SK-N-SH (cell line): ENCODE measurements at regions not wholly inside any gene's neighbourhood (a gene's known extent, or its start where the extent isn't known, plus 50 kb on each side); places are given as distances from the start of the nearest gene placed in this dataset.

Source experiments
- CTCF ChIA-PET: fragments of 300-600, 350-600 bp; formaldehyde crosslinking; extraction: SDS; loops from one replicate; lab custom pipeline; 2021; lab: Yijun Ruan, JAX
- POLR2A ChIA-PET: fragments of 350-600 bp; sonication (Branson Sonifier 250); formaldehyde crosslinking; extraction: SDS; loops from one replicate; lab custom pipeline; 2020; ENCODE audit warnings: antibody characterized with exemption, inconsistent platforms; lab: Yijun Ruan, JAX
- DNase-seq: peaks from one replicate; pipeline ENCODE4 v3.0.0; 2012
- H2AFZ ChIP-seq: fragments of 200-600 bp; sonication (generic); 2 replicates; pipeline ENCODE4 v1.8.1; 2016; ENCODE audit warnings: antibody characterized with exemption, mild to moderate bottlenecking, low read depth
- H3F3A ChIP-seq: fragments of 200-600 bp; sonication (generic); replicated peaks from 2 replicates; pipeline ENCODE3; 2016; ENCODE audit warnings: antibody characterized with exemption, mild to moderate bottlenecking; ENCODE audit not compliant: insufficient read depth
- H3K27ac ChIP-seq, 2 experiments: fragments of 200-500 bp in 1 of 2; fragments of 200-600 bp in 1 of 2; sonication (Bioruptor generic) in 1 of 2; sonication (generic), shearing (Covaris generic) in 1 of 2; 2 replicates each; pipeline versions ENCODE4 v1.5.1 to v1.6.1; 2014 to 2016; ENCODE audit warnings: low read depth in 2 of 2, inconsistent platforms in 1 of 2, low read length in 1 of 2, mild to moderate bottlenecking in 1 of 2, mixed read lengths in 1 of 2
- H3K27me3 ChIP-seq: fragments of 200-600 bp; sonication (generic), shearing (Covaris generic); 2 replicates; pipeline ENCODE4 v1.6.1; 2016; ENCODE audit warnings: mixed run types; ENCODE audit not compliant: insufficient read depth
- H3K36me3 ChIP-seq, 2 experiments: fragments of 200-500 bp in 1 of 2; fragments of 200-600 bp in 1 of 2; sonication (Bioruptor generic) in 1 of 2; sonication (generic) in 1 of 2; replicated peaks in 1 of 2; 2 replicates each; pipeline versions ENCODE3 to v1.5.1; 2014 to 2016; ENCODE audit warnings: low read length in 1 of 2, mild to moderate bottlenecking in 1 of 2; ENCODE audit not compliant: insufficient read depth in 2 of 2, control insufficient read depth in 1 of 2
- H3K4me1 ChIP-seq, 2 experiments: fragments of 200-500 bp in 1 of 2; fragments of 200-600 bp in 1 of 2; sonication (Bioruptor generic) in 1 of 2; sonication (generic), shearing (Covaris generic) in 1 of 2; 2 replicates each; pipeline versions ENCODE4 v1.5.1 to v1.6.1; 2014 to 2016; ENCODE audit warnings: low read depth in 1 of 2, low read length in 1 of 2, mixed run types in 1 of 2; ENCODE audit not compliant: insufficient read depth in 2 of 2, control insufficient read depth in 1 of 2
- H3K4me2 ChIP-seq: fragments of 200-600 bp; sonication (generic), shearing (Covaris generic); 2 replicates; pipeline ENCODE4 v1.6.1; 2017; ENCODE audit warnings: mixed run types
- H3K4me3 ChIP-seq, 2 experiments: fragments of 200-500 bp in 1 of 2; fragments of 200-600 bp in 1 of 2; sonication (Bioruptor generic) in 1 of 2; sonication (generic), shearing (Covaris generic) in 1 of 2; 2 replicates each; pipeline versions ENCODE4 v1.5.1 to v1.8.1; 2014 to 2016; ENCODE audit warnings: low read depth in 2 of 2, inconsistent platforms in 1 of 2, low read length in 1 of 2, mild to moderate bottlenecking in 1 of 2, mixed read lengths in 1 of 2, moderate library complexity in 1 of 2
- H3K79me2 ChIP-seq: fragments of 200-600 bp; sonication (generic); 2 replicates; pipeline ENCODE4 v1.8.1; 2017; ENCODE audit warnings: mild to moderate bottlenecking; ENCODE audit not compliant: insufficient read depth
- H3K9ac ChIP-seq: fragments of 200-600 bp; sonication (generic); 2 replicates; pipeline ENCODE4 v1.6.1; 2017; ENCODE audit warnings: mixed run types
- H3K9me2 ChIP-seq: fragments of 200-600 bp; sonication (generic); 2 replicates; pipeline ENCODE4 v1.6.1; 2017; ENCODE audit warnings: mixed run types
- H3K9me3 ChIP-seq: fragments of 200-600 bp; sonication (generic); 2 replicates; pipeline ENCODE4 v1.6.1; 2017; ENCODE audit warnings: mixed run types, mild to moderate bottlenecking, moderate library complexity
- H4K20me1 ChIP-seq: fragments of 200-600 bp; sonication (generic); 2 replicates; pipeline ENCODE4 v1.6.1; 2017; ENCODE audit warnings: mild to moderate bottlenecking, mixed run types; ENCODE audit not compliant: insufficient read depth
- EZH2phosphoT487 ChIP-seq: fragments of 200-600 bp; sonication (generic); IDR thresholded peaks from 2 replicates; pipeline ENCODE4 v1.6.1; 2017; ENCODE audit warnings: low read depth, mixed run types, mild to moderate bottlenecking, antibody characterized with exemption, moderate library complexity, borderline replicate concordance
- FOSL2 ChIP-seq: IDR thresholded peaks from 2 replicates; pipeline ENCODE4 v1.4.0; 2012; ENCODE audit warnings: low read depth, mild to moderate bottlenecking, moderate library complexity, borderline replicate concordance
- FOXJ3 ChIP-seq: sonication (generic); formaldehyde crosslinking; IDR thresholded peaks from 2 replicates; pipeline ENCODE4 v1.5.1; 2020; ENCODE audit warnings: mild to moderate bottlenecking, missing genetic modification reagents
- GATA2 ChIP-seq: sonication (generic); formaldehyde crosslinking; IDR thresholded peaks from 2 replicates; pipeline ENCODE4 v1.5.0; 2020; ENCODE audit warnings: mild to moderate bottlenecking, missing genetic modification reagents
- JUND ChIP-seq: IDR thresholded peaks from 2 replicates; pipeline ENCODE4 v1.4.0; 2012
- MAX ChIP-seq: IDR thresholded peaks from 2 replicates; pipeline ENCODE4 v1.4.0; 2012; ENCODE audit warnings: low read depth
- MXI1 ChIP-seq: IDR thresholded peaks from 2 replicates; pipeline ENCODE4 v1.6.1; 2012; ENCODE audit warnings: mild to moderate bottlenecking, low read depth, low read length, improper control_type of control experiment
- RAD21 ChIP-seq: IDR thresholded peaks from 2 replicates; pipeline ENCODE4 v1.6.1; 2012; ENCODE audit warnings: mild to moderate bottlenecking, low read length
- RCOR1 ChIP-seq: fragments of 150-350 bp; IDR thresholded peaks from 2 replicates; pipeline ENCODE4 v1.6.1; 2017; ENCODE audit warnings: antibody characterized with exemption, low read length
- REST ChIP-seq: IDR thresholded peaks from 2 replicates; pipeline ENCODE4 v1.6.1; 2012; ENCODE audit warnings: mild to moderate bottlenecking, low read depth, low read length, moderate library complexity
- RXRA ChIP-seq: IDR thresholded peaks from 2 replicates; pipeline ENCODE4 v1.4.0; 2012; ENCODE audit warnings: low read depth, mild to moderate bottlenecking, borderline replicate concordance
- WGBS: methylation state at CpG from one replicate; pipeline ENCODE4 v1.1.6; 2017; ENCODE audit warnings: low lambda C conversion rate; 5-methylcytosine and 5-hydroxymethylcytosine counted together
- TF ChIP-seq, protein P1 (sequence below): fragments of 150-350 bp; IDR thresholded peaks from 2 replicates; pipeline ENCODE4 v1.6.1; 2016; ENCODE audit warnings: mild to moderate bottlenecking, low read depth, low read length
- TF ChIP-seq, protein P2 (sequence below): IDR thresholded peaks from 2 replicates; pipeline ENCODE4 v1.4.0; 2012; ENCODE audit warnings: low read depth, borderline replicate concordance

GRCh38 chr18:75809926-75810255 lies 382.4 kb upstream of the SMIM21 start:
- WGBS, result 41% methylated on average over 6 of the region's 6 CpGs
- TF ChIP-seq, protein P1, sequence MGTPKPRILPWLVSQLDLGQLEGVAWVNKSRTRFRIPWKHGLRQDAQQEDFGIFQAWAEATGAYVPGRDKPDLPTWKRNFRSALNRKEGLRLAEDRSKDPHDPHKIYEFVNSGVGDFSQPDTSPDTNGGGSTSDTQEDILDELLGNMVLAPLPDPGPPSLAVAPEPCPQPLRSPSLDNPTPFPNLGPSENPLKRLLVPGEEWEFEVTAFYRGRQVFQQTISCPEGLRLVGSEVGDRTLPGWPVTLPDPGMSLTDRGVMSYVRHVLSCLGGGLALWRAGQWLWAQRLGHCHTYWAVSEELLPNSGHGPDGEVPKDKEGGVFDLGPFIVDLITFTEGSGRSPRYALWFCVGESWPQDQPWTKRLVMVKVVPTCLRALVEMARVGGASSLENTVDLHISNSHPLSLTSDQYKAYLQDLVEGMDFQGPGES, result no peak
- TF ChIP-seq FOSL2 (no peak), MXI1 (no peak), RXRA (no peak), EZH2phosphoT487 (no peak), JUND (no peak), RAD21 (no peak), REST (no peak), FOXJ3 (CRISPR knock-in tag) (no peak), MAX (no peak), RCOR1 (no peak), GATA2 (CRISPR knock-in tag) (no peak)
- TF ChIP-seq, protein P2, sequence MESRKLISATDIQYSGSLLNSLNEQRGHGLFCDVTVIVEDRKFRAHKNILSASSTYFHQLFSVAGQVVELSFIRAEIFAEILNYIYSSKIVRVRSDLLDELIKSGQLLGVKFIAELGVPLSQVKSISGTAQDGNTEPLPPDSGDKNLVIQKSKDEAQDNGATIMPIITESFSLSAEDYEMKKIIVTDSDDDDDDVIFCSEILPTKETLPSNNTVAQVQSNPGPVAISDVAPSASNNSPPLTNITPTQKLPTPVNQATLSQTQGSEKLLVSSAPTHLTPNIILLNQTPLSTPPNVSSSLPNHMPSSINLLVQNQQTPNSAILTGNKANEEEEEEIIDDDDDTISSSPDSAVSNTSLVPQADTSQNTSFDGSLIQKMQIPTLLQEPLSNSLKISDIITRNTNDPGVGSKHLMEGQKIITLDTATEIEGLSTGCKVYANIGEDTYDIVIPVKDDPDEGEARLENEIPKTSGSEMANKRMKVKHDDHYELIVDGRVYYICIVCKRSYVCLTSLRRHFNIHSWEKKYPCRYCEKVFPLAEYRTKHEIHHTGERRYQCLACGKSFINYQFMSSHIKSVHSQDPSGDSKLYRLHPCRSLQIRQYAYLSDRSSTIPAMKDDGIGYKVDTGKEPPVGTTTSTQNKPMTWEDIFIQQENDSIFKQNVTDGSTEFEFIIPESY, result no peak
- H3F3A ChIP-seq, result no peaks in the 10 kb centered on the region
- no peaks in the 10 kb centered on the region for H3K9me2 ChIP-seq
- no peak overlapping the region for H3K4me2 ChIP-seq
- no peak for DNase-seq
- H3K9me3 ChIP-seq, result no peaks in the 10 kb centered on the region
- ChIA-PET CTCF (interaction anchor here (1.3 kb wide), 1 partner anchor 13 kb away, joined by 3 read pairs; no protein-coding TSS in a partner anchor), POLR2A (interaction anchor here (0.6 kb wide), 1 partner anchor 147 kb away, joined by 3 read pairs; no protein-coding TSS in a partner anchor)
- H3K9ac ChIP-seq, result no peak overlapping the region
- no peaks in the 10 kb centered on the region for H4K20me1 ChIP-seq
- no peaks in the 10 kb centered on the region for H3K27me3 ChIP-seq
- no peak overlapping the region for H2AFZ ChIP-seq
- H3K4me1 ChIP-seq, result no peaks in the 10 kb centered on the region
- no peak overlapping the region for H3K4me3 ChIP-seq
- no peaks in the 10 kb centered on the region for H3K79me2 ChIP-seq
- no peaks in the 10 kb centered on the region for H3K36me3 ChIP-seq
- H3K27ac ChIP-seq, result no peak overlapping the region
